Upper lobe of left lung (tissue), 4 donors: ENCODE measurements at regions not wholly inside any gene's neighbourhood (a gene's known extent, or its start where the extent isn't known, plus 50 kb on each side); places are given as distances from the start of the nearest gene placed in this dataset.

Experiments
- CTCF ChIP-seq, 6 experiments: fragments of 450-650 bp in 4 of 6; fragments of 200-600 bp in 2 of 6; sonication (generic) in 2 of 6; IDR thresholded peaks; one replicate each; pipeline ENCODE4 v1.5.1; 2016 to 2019; ENCODE audit warnings: antibody characterized with exemption in 6 of 6
- EP300 ChIP-seq, 4 donors: sonication (generic); formaldehyde crosslinking; IDR thresholded peaks; one replicate each; pipeline ENCODE4 v1.5.1; 2017; ENCODE audit warnings: antibody characterized with exemption in 4 of 4, control low read depth in 2 of 4
- POLR2A ChIP-seq, 4 donors: fragments of 450-650 bp; IDR thresholded peaks; one replicate each; pipeline ENCODE4 v1.5.1; 2016 to 2017; ENCODE audit warnings: antibody characterized with exemption in 4 of 4, mild to moderate bottlenecking in 2 of 4
- POLR2AphosphoS5 ChIP-seq, 2 donors: sonication (generic); formaldehyde crosslinking; IDR thresholded peaks; one replicate each; pipeline ENCODE4 v1.5.1; 2017; ENCODE audit warnings: antibody characterized with exemption in 2 of 2

GRCh38 chr7:63093481-63093880, 905.2 kb upstream of the ZNF722 start:
- TF ChIP-seq POLR2A (IDR thresholded peaks at IDR 0.05) (no peak), CTCF (IDR thresholded peaks at IDR 0.05) (no peak), EP300 (IDR thresholded peaks at IDR 0.05) (no peak), POLR2AphosphoS5 (IDR thresholded peaks at IDR 0.05) (no peak)
